ENCODE measurements at regions not wholly inside any gene's neighbourhood (a gene's known extent, or its start where the extent isn't known, plus 50 kb on each side); places are given as distances from the start of the nearest gene placed in this dataset.
"Not testable (repeated sequence)": the region's sequence is repeated elsewhere in the genome, so short reads cannot be mapped to it uniquely, and the experiment has no call there.

GRCh38 chr16:66204756-66205155, 161.7 kb upstream of the CDH5 start:
- DNase-seq: no peak

- no peak for DNase-seq
These were observed 163.0 kb upstream of the CDH5 start for GRCh38 chr16:66203476-66203875.

- no peak for DNase-seq
These were observed 167.3 kb upstream of the CDH5 start for GRCh38 chr16:66199189-66199588.

GRCh38 chr16:66198641-66199040, 167.8 kb upstream of the CDH5 start:
- no peak for DNase-seq

GRCh38 chr16:66197668-66198278, 168.7 kb upstream of the CDH5 start:
- DNase-seq: no peak

GRCh38 chr16:66196770-66197169, 169.7 kb upstream of the CDH5 start:
- DNase-seq: no peak

GRCh38 chr16:66194866-66195265, 171.6 kb upstream of the CDH5 start:
- DNase-seq: no peak

- no peak for DNase-seq
These were observed 172.8 kb upstream of the CDH5 start for GRCh38 chr16:66193543-66194229.

- no peak for DNase-seq
These were observed 176.1 kb upstream of the CDH5 start for GRCh38 chr16:66190411-66190810.

- DNase-seq: no peak
These were observed 176.5 kb upstream of the CDH5 start for GRCh38 chr16:66189951-66190350.

GRCh38 chr16:66188917-66189725, 177.4 kb upstream of the CDH5 start:
- DNase-seq: no peak

- no peak for DNase-seq
These were observed 180.2 kb upstream of the CDH5 start for GRCh38 chr16:66186251-66186785.

GRCh38 chr16:66182592-66182991, 183.9 kb upstream of the CDH5 start:
- no peak for DNase-seq

GRCh38 chr16:66176731-66177130, 189.8 kb upstream of the CDH5 start:
- DNase-seq: no peak

- no peak for DNase-seq
These were observed 190.4 kb upstream of the CDH5 start for GRCh38 chr16:66176111-66176510.

GRCh38 chr16:66175636-66176035, 190.9 kb upstream of the CDH5 start:
- no peak for DNase-seq

GRCh38 chr16:66175058-66175457, 191.4 kb upstream of the CDH5 start:
- no peak for DNase-seq

GRCh38 chr16:66173796-66174195, 192.7 kb upstream of the CDH5 start:
- DNase-seq: not testable (repeated sequence)

- not testable (repeated sequence) for DNase-seq
These were observed 193.3 kb upstream of the CDH5 start for GRCh38 chr16:66173181-66173580.

GRCh38 chr16:66172463-66172862, 194.0 kb upstream of the CDH5 start:
- no peak for DNase-seq

GRCh38 chr16:66171578-66171977, 194.9 kb upstream of the CDH5 start:
- DNase-seq: no peak

GRCh38 chr16:66170989-66171388, 195.5 kb upstream of the CDH5 start:
- no peak for DNase-seq

GRCh38 chr16:66169817-66170216, 196.7 kb upstream of the CDH5 start:
- no peak for DNase-seq

GRCh38 chr16:66168777-66169176, 197.7 kb upstream of the CDH5 start:
- DNase-seq: no peak
